Right atrium auricular region (tissue), 2 donors: ENCODE measurements at regions not wholly inside any gene's neighbourhood (a gene's known extent, or its start where the extent isn't known, plus 50 kb on each side); places are given as distances from the start of the nearest gene placed in this dataset.

Experiments
- DNase-seq: peaks from one replicate; pipeline ENCODE4 v3.0.0-alpha.2; 2019; ENCODE audit warnings: low spot score
- H3K27ac ChIP-seq, 2 donors: fragments of 200-600 bp; sonication (generic); 1 replicate in 1 of 2; 2 replicates in 1 of 2; pipeline ENCODE4 v1.5.1; 2016 to 2019
- H3K27me3 ChIP-seq, 2 donors: fragments of 200-600 bp; sonication (generic); one replicate each; pipeline versions ENCODE4 v1.5.1 to v1.6.0; 2017 to 2019
- H3K36me3 ChIP-seq: fragments of 200-600 bp; sonication (generic); one replicate; pipeline ENCODE4 v1.5.1; 2016
- H3K4me1 ChIP-seq, 2 donors: fragments of 200-600 bp; sonication (generic); one replicate each; pipeline versions ENCODE4 v1.5.1 to v1.6.0; 2017 to 2019
- H3K4me3 ChIP-seq, 2 donors: fragments of 200-600 bp; sonication (generic); 1 replicate in 1 of 2; 2 replicates in 1 of 2; pipeline ENCODE4 v1.5.1; 2017 to 2019; ENCODE audit warnings: mild to moderate bottlenecking in 1 of 2, moderate library complexity in 1 of 2
- H3K9me3 ChIP-seq, 2 donors: fragments of 200-600 bp; sonication (generic); one replicate each; pipeline ENCODE4 v1.5.1; 2019
- CTCF ChIP-seq, 2 donors: fragments of 200-600 bp; sonication (generic); IDR thresholded peaks; one replicate each; pipeline ENCODE4 v1.5.1; 2019; ENCODE audit warnings: antibody characterized with exemption in 2 of 2

DNA sequence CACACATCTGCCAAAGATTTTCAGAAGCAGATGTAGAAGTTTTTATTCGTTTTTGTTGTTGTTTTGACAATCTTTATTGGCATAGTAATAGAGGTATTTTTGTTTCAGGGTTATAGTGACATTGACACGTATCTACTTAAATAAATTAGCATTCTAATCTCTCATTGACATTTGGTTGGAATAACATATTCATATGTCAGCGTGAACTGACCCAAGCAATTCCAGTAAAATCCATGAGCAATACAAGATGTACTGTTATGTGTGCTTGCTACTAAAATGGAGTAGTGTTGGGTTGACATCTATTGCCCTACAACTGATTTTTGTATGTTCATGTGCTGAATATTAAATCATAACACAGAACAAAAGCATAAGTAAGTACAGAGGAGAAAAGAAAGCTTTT lies 284.4 kb upstream of the SMC2 start:
- Histone ChIP-seq H3K9me3 (no peaks in the 10 kb centered on the region), H3K4me3 (no peak overlapping the region), H3K36me3 (no peaks in the 10 kb centered on the region), H3K4me1 (no peaks in the 10 kb centered on the region), H3K27me3 (no peaks in the 10 kb centered on the region), H3K27ac (no peak overlapping the region)
- TF ChIP-seq CTCF (IDR thresholded peaks at IDR 0.05): no peak
- DNase-seq: no peak

DNA sequence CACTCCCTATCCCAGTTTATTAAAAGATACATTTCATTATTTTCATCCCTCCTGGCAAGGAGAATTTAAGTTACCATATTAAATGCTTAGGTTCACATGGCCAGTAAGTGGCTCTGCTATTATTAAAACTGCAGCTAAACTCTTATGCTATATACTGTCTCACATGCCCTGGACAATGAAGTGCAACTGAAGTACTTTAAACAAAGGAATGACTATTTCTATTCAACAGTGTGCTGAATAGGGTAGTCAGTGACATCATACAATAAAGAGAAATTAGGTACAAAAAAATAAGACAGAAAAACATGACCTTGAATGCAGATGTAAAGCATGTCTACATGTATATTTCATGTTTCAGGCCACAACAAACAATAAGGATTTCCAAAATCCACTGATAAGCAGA lies 282.6 kb upstream of the SMC2 start:
- no peak overlapping the region for H3K27ac ChIP-seq
- H3K27me3 ChIP-seq: no peaks in the 10 kb centered on the region
- H3K4me3 ChIP-seq: no peak overlapping the region
- no peak for DNase-seq
- H3K36me3 ChIP-seq: no peaks in the 10 kb centered on the region
- no peaks in the 10 kb centered on the region for H3K9me3 ChIP-seq
- no peak for TF ChIP-seq CTCF (IDR thresholded peaks at IDR 0.05)
- H3K4me1 ChIP-seq: no peaks in the 10 kb centered on the region

DNA sequence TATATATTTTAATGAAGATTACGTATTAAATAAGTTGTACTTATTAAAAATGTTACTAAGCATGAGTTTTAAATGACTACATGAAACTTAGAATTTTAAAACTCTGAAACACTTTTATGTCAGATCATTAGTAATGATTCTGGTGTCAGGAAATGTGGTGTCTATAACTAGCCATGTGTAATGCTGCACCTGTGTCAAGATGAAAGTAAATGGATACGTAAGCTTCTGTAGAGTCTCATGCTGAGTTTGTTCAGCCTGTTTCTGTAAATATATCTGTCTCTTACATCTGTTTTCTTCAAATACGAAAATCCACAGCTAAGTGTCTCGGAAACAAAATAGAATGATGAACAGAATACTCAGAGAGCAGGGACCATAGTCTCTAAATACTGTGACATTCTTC lies 278.0 kb upstream of the SMC2 start:
- Histone ChIP-seq H3K4me1 (no peaks in the 10 kb centered on the region), H3K27me3 (no peaks in the 10 kb centered on the region), H3K9me3 (no peaks in the 10 kb centered on the region), H3K27ac (no peak overlapping the region), H3K4me3 (no peak overlapping the region), H3K36me3 (no peaks in the 10 kb centered on the region)
- no peak for DNase-seq
- TF ChIP-seq CTCF (IDR thresholded peaks at IDR 0.05): no peak

GRCh38 chr9:103819936-103820335 lies 274.2 kb upstream of the SMC2 start:
- TF ChIP-seq CTCF (IDR thresholded peaks at IDR 0.05): no peak
- H3K27me3 ChIP-seq: no peaks in the 10 kb centered on the region
- H3K27ac ChIP-seq: no peak overlapping the region
- H3K9me3 ChIP-seq: no peaks in the 10 kb centered on the region
- DNase-seq: no peak
- no peaks in the 10 kb centered on the region for H3K4me1 ChIP-seq
- H3K36me3 ChIP-seq: no peaks in the 10 kb centered on the region
- H3K4me3 ChIP-seq: no peak overlapping the region

DNA sequence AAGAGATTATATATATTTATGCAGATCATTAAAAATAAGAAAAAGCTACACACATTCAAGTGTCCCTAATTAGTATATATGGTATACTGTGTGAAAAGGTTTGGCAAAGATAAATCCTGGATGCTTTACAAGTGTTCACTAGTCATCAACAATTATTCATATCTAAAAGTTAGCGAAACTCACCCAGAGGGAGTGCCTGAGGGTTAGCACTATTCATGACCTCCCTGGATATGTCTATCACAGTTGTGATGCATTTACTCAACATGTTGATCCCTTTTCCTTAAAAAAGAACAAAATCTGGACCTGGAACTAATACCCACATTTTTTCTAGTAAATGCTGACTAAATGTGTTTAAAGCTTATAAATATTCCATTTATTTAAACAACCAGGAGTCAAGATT lies 273.0 kb upstream of the SMC2 start:
- Histone ChIP-seq H3K4me3 (no peak overlapping the region), H3K27ac (no peak overlapping the region), H3K9me3 (no peaks in the 10 kb centered on the region), H3K36me3 (no peaks in the 10 kb centered on the region), H3K27me3 (no peaks in the 10 kb centered on the region), H3K4me1 (no peaks in the 10 kb centered on the region)
- DNase-seq: no peak
- no peak for TF ChIP-seq CTCF (IDR thresholded peaks at IDR 0.05)

DNA sequence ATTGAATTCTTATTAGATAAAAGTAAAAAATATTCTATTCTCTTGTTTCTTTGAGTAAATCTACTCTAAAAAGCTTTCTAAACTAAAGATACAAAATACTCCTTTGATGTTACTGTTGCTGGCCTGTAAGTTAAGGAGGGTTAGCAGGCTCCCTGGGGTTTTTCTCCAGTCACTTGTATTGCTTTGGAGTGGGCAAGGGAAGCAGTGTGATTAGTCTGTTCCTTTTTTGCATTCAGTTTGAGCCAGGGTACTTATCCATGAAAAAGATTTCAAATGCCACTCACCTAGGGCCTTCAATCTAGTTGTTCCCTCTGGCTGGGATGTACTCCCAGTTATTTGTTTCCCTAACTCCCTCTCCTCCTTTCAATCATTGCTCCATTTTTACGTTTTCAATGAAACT lies 256.2 kb upstream of the SMC2 start:
- H3K9me3 ChIP-seq: no peaks in the 10 kb centered on the region
- no peak overlapping the region for H3K4me3 ChIP-seq
- H3K27me3 ChIP-seq: no peaks in the 10 kb centered on the region
- H3K36me3 ChIP-seq: no peaks in the 10 kb centered on the region
- no peak overlapping the region for H3K27ac ChIP-seq
- no peak for TF ChIP-seq CTCF (IDR thresholded peaks at IDR 0.05)
- H3K4me1 ChIP-seq: no peaks in the 10 kb centered on the region
- DNase-seq: no peak
